GM18873 (cell line): ENCODE measurements at regions not wholly inside any gene's neighbourhood (a gene's known extent, or its start where the extent isn't known, plus 50 kb on each side); places are given as distances from the start of the nearest gene placed in this dataset.
"Not testable (repeated sequence)": the region's sequence is repeated elsewhere in the genome, so short reads cannot be mapped to it uniquely, and the experiment has no call there.

Source experiments
- ATAC-seq: cut with Tn5 transposase; IDR thresholded peaks from one replicate; pipeline ENCODE4 v1.9.1; 2021; ENCODE audit warnings: mild to moderate bottlenecking, moderate library complexity, moderate number of reproducible peaks; ENCODE audit not compliant: unreplicated experiment, low FRiP score

DNA sequence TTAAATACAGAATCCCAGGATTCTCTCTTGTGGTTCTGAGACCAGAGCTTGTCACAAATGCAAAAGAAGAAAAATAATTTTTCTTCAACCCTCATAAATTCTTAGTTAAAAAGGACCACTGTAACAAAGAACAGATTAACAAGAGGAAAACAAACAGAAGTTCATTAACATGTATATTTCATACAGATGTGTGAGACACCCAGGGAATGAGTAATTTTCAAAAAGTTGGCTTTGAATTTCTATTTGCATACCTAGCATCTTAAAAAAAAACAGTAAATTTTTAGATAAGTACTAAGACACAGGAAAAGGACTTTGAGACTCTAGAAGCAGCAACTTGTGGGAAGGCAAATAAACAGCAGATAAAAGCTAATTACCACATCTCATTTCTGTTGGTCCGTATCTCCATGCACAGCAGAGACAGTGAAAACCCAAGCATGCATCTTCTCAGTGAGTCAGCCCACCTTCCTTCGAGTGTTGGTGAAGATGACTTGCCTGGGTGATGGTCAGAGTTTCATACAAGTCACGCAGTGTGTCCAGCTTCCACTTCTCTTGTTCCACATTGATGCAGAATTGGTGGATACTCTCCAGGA is 399.9 kb upstream of the ADAMTS5 start:
- no peak for ATAC-seq

DNA sequence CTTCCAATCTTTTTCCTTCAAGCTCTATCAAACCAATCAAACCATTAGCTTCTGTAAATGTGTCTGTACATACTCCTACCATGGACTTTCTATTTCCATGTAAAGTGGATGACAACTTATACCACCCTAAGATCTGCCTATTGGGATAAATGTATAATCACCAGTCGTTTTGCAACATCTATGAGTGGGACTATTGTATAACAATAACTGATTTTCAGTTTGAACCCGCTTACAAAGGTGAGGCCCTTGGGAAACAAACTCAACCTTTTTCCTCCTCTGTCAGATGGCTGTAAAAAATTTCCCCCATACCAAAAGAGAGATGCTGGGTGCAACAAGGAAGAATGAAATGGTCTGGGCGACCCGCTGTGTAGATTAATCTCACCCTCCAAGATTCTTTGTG is 399.1 kb upstream of the ADAMTS5 start:
- no peak for ATAC-seq

DNA sequence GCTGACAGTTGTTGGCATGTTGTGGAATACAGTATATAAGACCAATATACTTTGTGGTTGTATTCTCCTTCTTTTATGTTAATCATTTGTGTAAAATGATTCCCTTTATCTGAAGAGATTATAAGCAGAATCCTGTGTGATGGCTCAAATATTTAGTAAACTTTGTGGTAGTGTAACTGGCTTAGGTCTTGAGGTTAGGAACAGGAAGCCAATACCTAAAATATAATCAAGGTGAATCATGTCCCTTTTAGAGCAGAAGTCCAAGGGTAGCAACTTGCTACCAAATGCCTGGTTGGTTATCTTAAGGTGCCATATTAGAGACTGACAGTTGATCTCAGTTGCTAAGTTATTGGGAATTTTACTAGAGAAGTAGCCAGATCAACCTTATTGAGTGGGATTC is 398.5 kb upstream of the ADAMTS5 start:
- ATAC-seq = no peak

DNA sequence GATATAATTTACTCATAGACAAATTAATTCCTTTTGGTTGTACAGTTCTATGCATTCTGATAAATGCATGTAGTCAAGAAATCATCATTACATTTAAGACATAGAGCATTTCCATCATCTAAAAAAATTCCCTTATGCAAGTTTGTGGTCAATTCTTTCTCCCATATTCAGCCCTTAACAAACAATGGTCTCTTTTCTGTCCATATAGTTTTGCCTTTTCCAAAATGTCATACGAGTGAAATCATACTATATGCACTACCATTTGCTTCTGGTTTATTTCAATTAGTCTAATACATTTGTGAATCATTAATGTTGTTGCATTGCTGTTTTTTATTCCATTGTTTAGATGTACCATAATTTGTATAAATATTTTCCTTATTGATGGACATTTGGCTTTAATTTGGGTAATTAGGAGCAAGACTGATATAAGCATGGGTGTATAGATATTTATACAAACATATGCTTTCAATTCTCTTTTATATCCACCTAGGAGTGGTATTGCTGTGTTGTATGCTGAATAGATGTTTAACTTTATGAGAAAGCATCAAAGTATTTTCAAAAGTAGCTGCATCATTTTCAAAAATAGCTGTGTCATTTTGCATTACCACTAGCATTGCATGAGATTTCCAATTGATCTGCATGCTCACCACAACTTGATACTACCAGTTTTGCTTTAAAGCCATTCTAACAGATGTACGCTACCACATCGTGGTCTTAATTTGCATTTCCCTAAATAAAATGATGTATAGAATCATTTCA is 397.0 kb upstream of the ADAMTS5 start:
- ATAC-seq = no peak

DNA sequence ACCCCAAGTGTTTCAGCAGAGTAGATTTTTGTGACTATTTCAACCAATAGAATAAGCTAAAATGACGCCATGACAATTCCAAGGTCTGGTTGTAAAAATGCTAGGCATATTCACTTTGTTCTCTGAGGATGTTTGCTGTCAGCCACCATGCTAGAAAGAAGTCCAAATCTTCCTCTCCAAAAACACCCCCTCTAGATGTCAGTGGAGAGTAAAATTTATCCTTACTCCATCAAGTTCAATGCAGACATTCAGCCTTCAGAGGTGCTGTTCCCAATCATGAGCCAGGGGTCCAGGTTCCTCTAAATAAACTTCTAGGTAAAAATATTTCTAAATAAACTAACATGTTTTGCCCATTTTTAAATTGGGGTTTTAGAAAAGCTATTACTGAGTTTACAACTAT is 395.4 kb upstream of the ADAMTS5 start:
- no peak for ATAC-seq

DNA sequence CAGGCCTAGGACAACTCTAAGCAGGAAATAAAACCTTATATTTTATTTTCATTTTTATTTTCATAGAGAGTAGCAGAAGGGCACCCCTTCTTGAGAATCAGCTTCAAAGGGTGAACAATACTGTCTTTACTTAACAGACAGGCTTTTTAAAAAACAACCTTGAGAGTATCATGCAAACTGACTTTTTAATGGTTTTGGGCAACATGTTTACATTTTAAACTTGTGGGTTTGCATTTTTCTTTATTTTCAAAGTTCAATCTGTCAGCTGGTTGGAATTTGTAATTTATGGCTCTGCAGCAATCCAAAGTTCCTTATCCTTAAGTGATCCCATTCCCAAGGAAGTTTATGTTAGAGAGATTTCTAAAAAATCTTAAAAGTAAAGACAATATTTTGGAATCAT is 392.3 kb upstream of the ADAMTS5 start:
- no peak for ATAC-seq

DNA sequence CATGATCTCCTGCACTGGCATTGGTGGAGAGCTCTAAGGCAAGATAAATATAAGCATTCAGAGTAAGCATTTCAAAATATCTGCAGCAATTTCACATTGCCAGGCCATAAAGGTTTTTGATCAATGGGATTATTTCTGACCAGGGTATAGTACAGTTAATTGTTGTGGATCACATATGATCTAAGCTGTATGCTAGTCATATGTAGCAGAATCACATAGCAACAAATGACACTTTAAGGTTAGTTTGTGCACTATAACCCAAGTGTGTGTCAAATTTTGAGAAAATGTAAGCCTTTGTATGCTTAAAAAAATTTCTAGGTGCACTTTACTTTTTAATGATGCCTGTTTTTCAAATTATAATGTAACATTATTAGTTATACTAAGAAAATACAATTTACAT is 386.0 kb upstream of the ADAMTS5 start:
- ATAC-seq = no peak

DNA sequence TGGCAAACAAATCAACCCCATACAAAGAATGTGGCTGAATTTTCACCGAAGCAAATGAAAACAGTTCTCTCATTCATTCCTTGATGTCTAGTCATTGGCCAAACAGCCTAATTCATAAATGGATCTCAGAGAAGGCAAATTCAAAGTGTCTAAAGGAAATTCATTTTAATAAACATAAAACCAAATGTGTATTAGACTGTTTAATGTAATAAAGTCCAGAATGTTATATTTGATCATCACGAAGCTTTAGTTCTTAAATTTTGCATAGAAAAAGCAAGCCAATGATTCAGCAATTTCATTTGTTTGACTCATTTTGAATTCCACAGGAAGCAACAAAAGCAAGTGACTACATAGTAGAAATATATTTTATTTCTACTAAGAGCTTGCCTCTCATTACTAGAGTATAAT is 379.2 kb upstream of the ADAMTS5 start:
- no peak for ATAC-seq

DNA sequence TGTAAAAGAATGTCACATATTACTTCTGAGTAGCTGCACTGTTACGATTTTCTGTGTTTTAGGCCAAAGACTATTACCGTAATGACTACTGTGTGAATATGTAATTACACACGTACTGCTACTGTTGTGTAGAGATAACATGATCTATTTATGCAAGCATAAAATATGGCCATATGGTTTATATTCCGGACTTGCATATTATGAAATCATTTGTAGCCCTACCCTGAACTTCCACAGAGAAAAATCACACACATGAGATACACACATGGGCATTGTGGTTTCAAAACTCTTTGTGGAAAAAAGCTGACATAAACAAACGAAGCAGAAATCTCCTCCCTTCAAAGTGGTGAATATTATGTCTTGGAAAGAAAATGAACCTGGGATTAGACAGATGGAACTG is 373.0 kb upstream of the ADAMTS5 start:
- ATAC-seq = no peak

DNA sequence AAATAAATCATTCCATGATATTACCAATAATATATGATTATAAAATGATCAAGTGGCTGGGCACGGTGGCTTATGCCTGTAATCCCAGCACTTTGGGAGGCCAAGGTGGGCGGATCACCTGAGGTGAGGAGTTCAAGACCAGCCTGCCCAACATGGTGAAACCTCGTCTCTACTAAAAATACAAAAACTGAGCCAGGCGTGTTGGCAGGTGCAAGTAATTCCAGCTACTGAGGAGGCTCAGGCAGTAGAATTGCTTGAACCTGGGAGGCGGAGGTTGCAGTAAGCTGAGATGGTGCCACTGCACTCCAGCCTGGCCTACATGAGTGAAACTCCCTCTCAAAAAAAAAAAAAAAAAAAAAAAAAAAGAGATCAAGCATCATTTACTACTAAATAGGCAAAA is 371.1 kb upstream of the ADAMTS5 start:
- ATAC-seq = not testable (repeated sequence)

DNA sequence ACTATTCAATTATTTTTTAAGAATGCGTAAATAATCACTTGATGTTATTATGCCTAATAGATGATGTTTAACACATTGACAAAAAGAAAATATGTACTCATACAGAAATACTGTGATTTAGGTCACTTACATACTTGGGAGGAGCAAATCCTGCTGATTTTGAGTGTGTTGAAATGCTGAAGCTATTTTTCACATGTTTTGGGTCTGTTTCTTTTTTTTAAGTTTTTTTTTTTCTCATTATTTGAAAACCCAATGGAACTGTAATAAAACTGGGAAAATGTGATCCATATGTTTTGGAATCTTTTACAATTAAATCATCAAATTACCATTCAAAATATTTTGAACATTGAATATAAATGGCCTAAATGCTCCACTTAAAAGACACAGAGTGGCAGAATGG is 366.2 kb upstream of the ADAMTS5 start:
- no peak for ATAC-seq

DNA sequence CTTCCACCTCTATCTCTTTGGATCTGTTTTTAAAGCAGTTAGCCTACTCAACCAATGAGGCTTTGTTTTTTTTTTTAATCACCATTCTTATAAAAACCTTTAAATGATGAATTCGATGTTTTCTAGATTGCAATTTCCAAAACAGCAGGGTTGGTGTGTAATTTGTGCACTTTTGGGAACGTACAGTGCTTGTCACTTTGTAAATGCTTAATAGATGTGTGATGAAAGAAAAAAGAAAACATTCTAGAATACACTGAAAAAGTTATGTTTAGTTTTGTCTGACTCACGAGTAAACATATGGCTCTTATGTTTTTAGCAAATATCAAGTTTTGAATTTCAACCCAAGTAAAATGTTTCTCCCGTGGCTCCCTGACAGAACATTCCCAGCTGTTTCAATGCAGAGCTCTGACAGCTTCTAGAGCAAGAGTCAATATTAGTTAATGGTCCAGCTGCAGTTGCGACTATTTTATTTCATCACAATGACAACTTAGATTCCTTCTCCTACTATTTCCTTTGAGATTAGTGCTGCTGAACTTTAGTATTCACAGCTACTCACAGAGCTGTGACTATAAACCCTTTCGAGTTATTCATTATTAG is 362.5 kb upstream of the ADAMTS5 start:
- no peak for ATAC-seq

DNA sequence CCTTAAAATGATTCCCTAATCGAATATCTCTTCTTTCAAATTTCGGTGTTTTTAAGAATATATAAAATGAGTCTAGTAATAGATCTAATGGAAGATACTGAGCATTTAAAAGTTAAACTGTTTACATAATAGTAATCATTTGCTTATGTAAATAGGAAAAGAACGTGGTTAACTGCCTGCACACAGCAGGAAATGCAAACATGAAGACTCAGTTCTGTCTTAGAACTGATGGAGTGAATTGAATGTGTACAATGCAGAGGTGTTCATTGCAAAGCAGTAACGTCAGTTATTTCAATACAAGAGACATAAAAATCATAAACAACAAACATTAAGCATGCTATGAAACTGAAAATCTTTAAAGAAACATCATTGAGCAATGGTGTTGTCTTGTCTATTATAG is 359.4 kb upstream of the ADAMTS5 start:
- ATAC-seq = no peak

DNA sequence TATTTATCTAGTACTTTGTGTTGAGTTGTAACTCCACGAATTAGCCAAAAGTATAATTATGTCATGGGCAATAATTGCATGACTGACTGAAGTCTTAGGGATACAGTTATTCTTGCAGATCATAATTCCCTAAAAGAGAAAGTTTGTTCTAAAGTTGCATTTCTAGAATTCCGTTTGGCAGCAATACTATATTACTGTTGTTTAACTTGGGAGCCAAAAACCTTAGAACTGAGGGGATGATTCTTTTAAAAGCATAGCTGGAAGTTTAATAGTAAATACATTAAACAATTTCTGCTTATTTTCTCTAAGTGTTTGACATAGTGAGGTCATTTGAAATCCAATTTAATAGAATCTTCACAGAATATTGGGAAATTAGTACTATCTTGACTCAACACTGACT is 356.4 kb upstream of the ADAMTS5 start:
- no peak for ATAC-seq

DNA sequence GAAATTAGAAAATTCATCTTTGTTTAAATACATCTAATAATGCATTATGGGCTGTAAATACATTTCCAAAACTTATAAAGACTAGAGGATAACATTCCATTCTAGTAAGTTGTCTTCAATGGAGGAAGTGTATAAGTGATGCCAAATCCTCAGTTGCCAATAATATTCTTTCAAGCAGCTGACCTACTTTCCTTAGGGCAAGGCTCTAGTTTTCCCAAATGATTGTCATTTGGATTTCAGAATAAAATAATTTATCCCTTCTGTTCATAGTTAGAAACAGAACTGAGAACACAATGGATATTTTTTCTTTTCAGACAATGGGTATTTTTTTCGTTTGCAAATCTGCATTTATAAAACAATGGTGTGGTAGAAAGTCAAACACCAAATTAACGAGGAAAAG is 354.9 kb upstream of the ADAMTS5 start:
- ATAC-seq = no peak

DNA sequence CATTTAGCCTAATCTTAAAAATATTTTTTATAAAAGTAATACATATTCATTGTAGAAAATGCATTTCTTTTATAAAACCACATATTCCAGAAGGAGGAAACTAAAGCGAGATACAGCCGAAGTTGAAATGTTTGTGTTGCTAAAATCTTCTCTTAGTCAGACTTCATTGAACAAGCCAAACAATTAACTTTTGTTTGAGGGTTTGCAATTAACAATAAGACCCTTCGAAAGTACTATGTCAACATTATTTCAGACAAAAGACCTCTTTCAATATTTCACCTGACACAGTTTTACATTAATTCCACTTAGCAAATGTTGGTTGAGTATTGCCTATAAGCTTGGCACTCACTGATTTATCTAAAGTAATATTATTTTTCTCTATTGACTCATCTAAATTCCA is 354.0 kb upstream of the ADAMTS5 start:
- no peak for ATAC-seq

DNA sequence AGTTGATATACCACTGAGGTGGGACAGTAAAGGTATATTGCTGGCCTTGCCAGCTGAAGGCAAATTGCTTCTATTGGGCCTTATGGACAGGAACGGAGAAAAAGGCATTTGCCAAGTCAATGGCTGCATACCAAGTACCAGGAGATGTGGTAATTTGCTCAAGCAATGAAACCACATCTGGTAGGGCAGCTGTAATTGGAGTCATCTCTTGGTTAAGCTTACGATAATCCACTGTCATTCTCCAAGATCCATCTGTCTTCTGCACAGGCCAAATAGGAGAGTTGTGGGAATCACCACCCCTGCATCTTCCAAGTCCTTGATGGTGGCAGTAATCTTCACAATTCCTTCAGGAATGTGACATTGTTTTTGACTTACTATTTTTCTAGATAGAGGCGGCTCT is 350.7 kb upstream of the ADAMTS5 start:
- not testable (repeated sequence) for ATAC-seq

DNA sequence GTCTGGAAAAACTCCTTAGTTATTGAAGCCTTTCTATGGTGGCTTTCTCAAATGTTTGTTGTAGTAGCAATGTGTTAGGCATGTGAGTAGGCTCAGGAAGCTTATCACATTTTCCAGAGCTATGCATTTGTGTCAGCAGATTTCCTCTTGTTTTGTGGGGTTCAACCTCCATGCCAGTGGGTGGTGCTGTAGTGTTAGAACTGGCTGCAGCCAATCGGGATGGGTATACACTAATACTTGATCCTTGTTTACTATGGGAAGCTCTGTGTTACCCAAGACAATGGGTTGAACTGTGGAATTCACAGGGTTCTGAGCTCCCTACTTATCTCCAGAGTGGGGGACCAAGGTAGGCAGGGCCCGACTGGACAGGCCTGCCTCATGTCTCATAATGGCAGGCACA is 348.5 kb upstream of the ADAMTS5 start:
- ATAC-seq = no peak

DNA sequence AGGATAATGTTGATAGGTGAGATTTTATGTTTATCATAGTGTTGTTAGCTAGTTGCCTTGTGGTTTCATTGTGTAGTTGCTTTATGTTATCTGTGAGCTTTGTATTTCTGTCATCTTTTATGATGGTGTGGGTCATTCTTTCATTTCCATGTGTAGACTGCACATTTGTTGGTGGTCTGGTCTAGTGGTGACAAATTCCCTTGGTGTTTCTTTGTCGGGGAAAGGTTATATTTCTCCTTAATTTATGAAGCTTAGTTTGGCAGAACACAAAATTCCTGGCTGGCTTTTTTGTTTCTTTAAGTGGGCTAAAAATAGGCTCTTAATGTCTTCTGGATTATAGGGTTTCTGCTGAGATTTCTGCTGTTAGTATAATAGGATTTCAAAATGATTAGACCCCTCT is 347.2 kb upstream of the ADAMTS5 start:
- ATAC-seq = no peak

DNA sequence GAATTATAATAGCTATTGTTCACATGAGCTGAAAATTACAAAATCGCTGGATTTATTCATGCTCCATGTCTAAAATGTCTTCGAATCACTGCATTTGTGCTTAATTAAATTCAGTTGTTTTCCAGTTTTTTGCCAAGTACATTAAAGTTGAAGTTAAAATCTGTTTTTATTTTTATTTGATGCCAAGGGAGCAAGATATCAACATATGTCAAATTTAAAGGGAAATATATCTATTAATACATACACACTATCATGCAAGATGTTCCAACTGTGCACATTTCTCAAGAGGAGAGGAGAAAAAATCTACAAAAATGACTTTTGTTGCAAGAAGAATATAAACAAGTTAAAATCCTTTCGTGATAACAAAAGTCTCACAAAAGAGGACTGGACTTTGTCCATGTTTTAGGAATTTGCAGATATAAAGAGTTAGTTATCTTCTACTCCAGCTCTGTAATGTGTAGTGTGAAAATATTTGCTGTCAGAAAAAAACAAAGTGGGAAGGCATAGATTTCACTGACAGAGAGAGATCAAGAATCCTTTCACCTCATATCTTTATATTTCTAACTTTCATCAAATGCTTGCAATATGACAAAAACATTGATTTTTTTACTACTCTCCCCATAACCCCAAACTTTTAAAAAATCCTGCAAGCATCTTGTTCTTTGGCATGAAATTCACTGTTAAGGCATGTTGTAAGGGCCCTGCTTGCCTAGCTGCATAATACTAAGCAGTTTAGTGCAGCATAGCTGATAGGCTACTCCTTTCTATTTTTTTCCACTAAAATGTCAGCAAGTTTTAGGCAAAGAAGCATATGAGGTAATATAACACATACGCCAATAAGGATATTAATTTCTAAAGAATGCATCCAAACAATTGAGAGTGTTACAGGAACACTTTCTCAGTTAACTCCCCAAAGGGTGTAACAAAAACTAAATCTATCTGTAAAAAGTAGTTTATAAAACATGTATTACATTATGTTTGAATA is 340.2 kb upstream of the ADAMTS5 start:
- ATAC-seq = no peak

DNA sequence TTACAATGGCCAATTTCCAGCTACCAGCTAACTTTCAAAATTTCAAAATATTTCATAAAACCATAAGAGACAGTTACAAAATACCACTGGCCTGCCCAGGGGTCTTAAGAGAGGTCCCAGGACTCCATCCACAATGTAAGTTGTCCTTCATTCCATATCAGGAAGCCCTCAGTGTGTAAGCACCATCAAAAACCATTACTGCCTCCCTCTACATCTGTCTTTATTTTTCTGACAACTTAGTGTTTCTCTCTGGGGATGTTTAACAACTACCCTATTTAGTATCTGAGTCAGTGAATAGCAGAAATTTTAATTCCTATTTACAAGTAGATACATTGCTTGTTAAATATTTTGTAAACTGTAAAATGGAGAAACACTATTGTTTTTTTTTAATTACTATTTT is 339.3 kb upstream of the ADAMTS5 start:
- no peak for ATAC-seq
